Loucy (cell line): ENCODE measurements at regions not wholly inside any gene's neighbourhood (a gene's known extent, or its start where the extent isn't known, plus 50 kb on each side); places are given as distances from the start of the nearest gene placed in this dataset.

ENCODE experiments used
- CTCF ChIP-seq: fragments of 200-600 bp; sonication (generic); conservative IDR thresholded peaks from 2 replicates; pipeline ENCODE4 v1.5.1; 2014; ENCODE audit warnings: mild to moderate bottlenecking, antibody characterized with exemption, low read length
- EZH2phosphoT487 ChIP-seq: fragments of 200-600 bp; IDR thresholded peaks from 2 replicates; pipeline ENCODE4 v1.6.1; 2018; ENCODE audit warnings: antibody characterized with exemption, mild to moderate bottlenecking, moderate library complexity, borderline replicate concordance

DNA sequence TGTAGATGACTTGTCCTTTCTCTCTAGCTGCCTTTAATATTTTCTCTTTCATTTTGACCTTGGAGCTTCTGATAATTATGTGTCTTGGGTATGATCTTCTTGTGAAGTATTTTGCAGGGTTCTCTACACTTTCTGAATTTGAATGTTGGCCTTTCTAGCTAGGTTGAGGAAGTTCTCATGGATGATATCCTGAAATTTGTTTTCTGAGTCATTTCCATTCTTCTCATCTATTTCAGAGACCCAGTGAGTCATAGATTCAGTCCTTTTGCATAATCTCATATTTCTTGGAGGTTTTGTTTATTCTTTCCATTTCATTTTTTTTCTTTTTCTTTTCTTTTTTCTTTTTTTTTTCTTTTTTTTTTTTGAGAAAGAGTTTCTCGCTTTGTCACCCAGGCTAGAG lies 585.7 kb upstream of the PABPC4L start:
- TF ChIP-seq CTCF = no peak
- TF ChIP-seq EZH2phosphoT487 = no peak
